H1 (cell line): ENCODE measurements at regions not wholly inside any gene's neighbourhood (a gene's known extent, or its start where the extent isn't known, plus 50 kb on each side); places are given as distances from the start of the nearest gene placed in this dataset.

Experiments used
- CTCF ChIA-PET: fragments of 300-600 bp; sonication (Branson Sonifier 250); formaldehyde crosslinking; loops from one replicate; lab custom pipeline; 2021; ENCODE audit not compliant: partially characterized antibody; lab: Charles Lee
- POLR2A ChIA-PET: fragments of 300-600 bp; sonication (Branson Sonifier 250); formaldehyde crosslinking; loops from one replicate; lab custom pipeline; 2021; ENCODE audit warnings: inconsistent platforms; ENCODE audit not compliant: partially characterized antibody; lab: Charles Lee
- DNase-seq, 2 experiments: peaks; one replicate each; pipeline versions ENCODE4 v3.0.0 to v3.0.0-alpha.2; 2010 to 2022; ENCODE audit warnings: low spot score in 2 of 2, low read depth in 1 of 2, mixed read lengths in 1 of 2
- FAIRE-seq: peaks from 2 replicates; lab custom pipeline; 2011; peaks lifted over from hg19 to GRCh38; lab: Jason Lieb, UNC
- H2AFZ ChIP-seq: 2 replicates; pipeline ENCODE4 v1.8.1; 2012; ENCODE audit warnings: low read length, inconsistent platforms
- H2AK5ac ChIP-seq: 2 replicates; pipeline ENCODE4 v1.6.1; 2013; ENCODE audit warnings: low read depth, low read length
- H2BK120ac ChIP-seq: replicated peaks from 2 replicates; pipeline ENCODE3; 2013; ENCODE audit warnings: low read depth, low read length, inconsistent platforms
- H2BK12ac ChIP-seq: 2 replicates; pipeline ENCODE4 v1.6.1; 2013; ENCODE audit warnings: low read depth, low read length
- H2BK15ac ChIP-seq: 2 replicates; pipeline ENCODE4 v1.6.1; 2013; ENCODE audit warnings: low read length
- H2BK20ac ChIP-seq: 2 replicates; pipeline ENCODE4 v1.6.1; 2013; ENCODE audit warnings: low read length
- H2BK5ac ChIP-seq: 2 replicates; pipeline ENCODE4 v1.6.1; 2013; ENCODE audit warnings: low read depth, low read length
- H3K14ac ChIP-seq: 2 replicates; pipeline ENCODE4 v1.6.1; 2013; ENCODE audit warnings: inconsistent platforms; ENCODE audit not compliant: insufficient read length
- H3K18ac ChIP-seq: 2 replicates; pipeline ENCODE4 v1.6.1; 2013; ENCODE audit warnings: low read length; ENCODE audit errors: extremely low read depth
- H3K23ac ChIP-seq: 2 replicates; pipeline ENCODE4 v1.6.1; 2013; ENCODE audit warnings: inconsistent platforms; ENCODE audit not compliant: insufficient read length
- H3K23me2 ChIP-seq: 2 replicates; pipeline ENCODE4 v1.6.1; 2013; ENCODE audit warnings: low read depth, low read length
- H3K27ac ChIP-seq: 2 replicates; pipeline ENCODE4 v1.6.1; 2011; ENCODE audit warnings: low read depth, low read length, inconsistent platforms
- H3K27me3 ChIP-seq, 4 experiments: replicated peaks in 1 of 4; 1 replicate in 1 of 4; 2 replicates in 3 of 4; pipeline versions ENCODE4 v1.6.1 to v1.8.1; 2011 to 2013; ENCODE audit warnings: low read length in 3 of 4, mild to moderate bottlenecking in 3 of 4, inconsistent platforms in 2 of 4, mixed read lengths in 2 of 4, moderate library complexity in 1 of 4; ENCODE audit not compliant: control insufficient read depth in 3 of 4, insufficient read depth in 3 of 4; ENCODE audit errors: extremely low read depth in 1 of 4
- H3K36me3 ChIP-seq, 4 experiments: 2 replicates each; pipeline versions ENCODE4 v1.6.1 to v1.8.1; 2011 to 2013; ENCODE audit warnings: mild to moderate bottlenecking in 4 of 4, low read length in 3 of 4, moderate library complexity in 2 of 4, control low read depth in 1 of 4, inconsistent platforms in 1 of 4; ENCODE audit not compliant: insufficient read depth in 4 of 4, control insufficient read depth in 2 of 4
- H3K4ac ChIP-seq: replicated peaks from 2 replicates; pipeline ENCODE3; 2013; ENCODE audit warnings: low read length, low read depth, mixed read lengths, inconsistent platforms; ENCODE audit not compliant: insufficient read length
- H3K4me1 ChIP-seq, 4 experiments: replicated peaks in 1 of 4; 1 replicate in 1 of 4; 2 replicates in 3 of 4; pipeline versions ENCODE4 v1.6.1 to v1.8.1; 2011 to 2013; ENCODE audit warnings: low read length in 3 of 4, inconsistent platforms in 2 of 4, mixed read lengths in 1 of 4; ENCODE audit not compliant: insufficient read depth in 4 of 4, control insufficient read depth in 3 of 4
- H3K4me2 ChIP-seq, 2 experiments: 2 replicates each; pipeline versions ENCODE4 v1.6.1 to v1.8.1; 2011 to 2013; ENCODE audit warnings: low read depth in 2 of 2, low read length in 2 of 2, control low read depth in 1 of 2, inconsistent platforms in 1 of 2, mild to moderate bottlenecking in 1 of 2; ENCODE audit not compliant: insufficient read depth in 1 of 2
- H3K4me3 ChIP-seq, 4 experiments: fragments of 200-600, 300-600 bp in 1 of 4; sonication (generic), shearing (Covaris generic), sonication (Bioruptor Twin) in 1 of 4; 2 replicates each; pipeline versions ENCODE4 v1.5.1 to v1.8.1; 2011 to 2016; ENCODE audit warnings: low read length in 4 of 4, low read depth in 3 of 4, control low read depth in 2 of 4, inconsistent platforms in 2 of 4, mild to moderate bottlenecking in 2 of 4, mixed read lengths in 1 of 4, moderate library complexity in 1 of 4; ENCODE audit not compliant: insufficient read depth in 2 of 4; ENCODE audit errors: extremely low read depth in 1 of 4
- H3K56ac ChIP-seq: replicated peaks from 2 replicates; pipeline ENCODE3; 2013; ENCODE audit warnings: low read depth, mild to moderate bottlenecking, mixed read lengths, low read length, inconsistent platforms; ENCODE audit not compliant: insufficient read length
- H3K79me1 ChIP-seq: 2 replicates; pipeline ENCODE4 v1.6.1; 2013; ENCODE audit warnings: low read depth, low read length, control low read depth
- H3K79me2 ChIP-seq, 2 experiments: 2 replicates each; pipeline versions ENCODE4 v1.6.1 to v1.8.1; 2012 to 2013; ENCODE audit warnings: low read length in 2 of 2, mild to moderate bottlenecking in 2 of 2, inconsistent platforms in 1 of 2; ENCODE audit not compliant: insufficient read depth in 2 of 2, control insufficient read depth in 1 of 2
- H3K9ac ChIP-seq, 4 experiments: replicated peaks in 1 of 4; 1 replicate in 1 of 4; 2 replicates in 3 of 4; pipeline versions ENCODE4 v1.6.1 to v1.8.1; 2011 to 2013; ENCODE audit warnings: low read depth in 3 of 4, low read length in 3 of 4, control low read depth in 2 of 4, mild to moderate bottlenecking in 2 of 4, moderate library complexity in 2 of 4, inconsistent platforms in 1 of 4; ENCODE audit errors: extremely low read depth in 1 of 4
- H3K9me3 ChIP-seq, 2 experiments: 2 replicates each; pipeline versions ENCODE4 v1.6.1 to v1.8.1; 2012 to 2013; ENCODE audit warnings: mild to moderate bottlenecking in 2 of 2, moderate library complexity in 2 of 2, control low read depth in 1 of 2, inconsistent platforms in 1 of 2, low read depth in 1 of 2, low read length in 1 of 2, mixed read lengths in 1 of 2; ENCODE audit not compliant: insufficient read depth in 2 of 2
- H4K20me1 ChIP-seq, 2 experiments: replicated peaks in 1 of 2; 2 replicates each; pipeline versions ENCODE3 to v1.8.1; 2011 to 2013; ENCODE audit warnings: inconsistent platforms in 2 of 2, low read length in 2 of 2, mild to moderate bottlenecking in 1 of 2; ENCODE audit not compliant: insufficient read depth in 2 of 2, control insufficient read depth in 1 of 2
- H4K5ac ChIP-seq: 2 replicates; pipeline ENCODE4 v1.6.1; 2013; ENCODE audit warnings: low read length, low read depth, mixed read lengths, inconsistent platforms; ENCODE audit not compliant: insufficient read length
- H4K8ac ChIP-seq: 2 replicates; pipeline ENCODE4 v1.8.0; 2013; ENCODE audit warnings: mild to moderate bottlenecking, moderate library complexity, low read length, inconsistent platforms; ENCODE audit not compliant: insufficient read depth; ENCODE audit errors: extremely low read depth
- H4K91ac ChIP-seq: replicated peaks from 2 replicates; pipeline ENCODE3; 2013; ENCODE audit warnings: low read length, mixed read lengths, inconsistent platforms; ENCODE audit not compliant: insufficient read length
- BCL11A ChIP-seq, 2 experiments: IDR thresholded peaks; one replicate each; pipeline ENCODE4 v1.6.1; 2011; ENCODE audit warnings: low read depth in 2 of 2, low read length in 2 of 2, mild to moderate bottlenecking in 2 of 2
- CTBP2 ChIP-seq: IDR thresholded peaks from 2 replicates; pipeline ENCODE4 v1.7.0; 2011; ENCODE audit warnings: borderline replicate concordance, mild to moderate bottlenecking, moderate library complexity, mixed read lengths, low read length; ENCODE audit not compliant: insufficient read depth, insufficient read length
- EP300 ChIP-seq, 2 experiments: IDR thresholded peaks; 1 replicate in 1 of 2; 2 replicates in 1 of 2; pipeline ENCODE4 v1.6.1; 2011 to 2012; ENCODE audit warnings: low read depth in 2 of 2, low read length in 2 of 2, mild to moderate bottlenecking in 2 of 2, borderline replicate concordance in 1 of 2, inconsistent platforms in 1 of 2, moderate library complexity in 1 of 2
- JUND ChIP-seq: IDR thresholded peaks from 2 replicates; pipeline ENCODE4 v1.6.1; 2011; ENCODE audit warnings: mild to moderate bottlenecking, improper control_type of control experiment, low read length
- SIX5 ChIP-seq: IDR thresholded peaks from 2 replicates; pipeline ENCODE4 v1.6.1; 2011; ENCODE audit warnings: mild to moderate bottlenecking, low read depth, low read length
- SRF ChIP-seq: IDR thresholded peaks from 2 replicates; pipeline ENCODE4 v1.6.1; 2011; ENCODE audit warnings: mild to moderate bottlenecking, low read depth, low read length, moderate library complexity
- TAF7 ChIP-seq: optimal IDR thresholded peaks from 2 replicates; pipeline ENCODE3; 2011; ENCODE audit warnings: low read depth, mild to moderate bottlenecking, inconsistent platforms, low read length, moderate library complexity, borderline replicate concordance
- WGBS, 2 experiments: shearing (Covaris generic) in 1 of 2; methylation state at CpG; one replicate each; pipeline versions ENCODE4 v1.1.6 to v1.1.7; 2013 to 2015; ENCODE audit warnings: low lambda C conversion rate in 2 of 2, mixed read lengths in 2 of 2, inconsistent platforms in 1 of 2, low coverage in 1 of 2, missing lambda C conversion rate in 1 of 2; ENCODE audit not compliant: insufficient replicate concordance in 2 of 2, insufficient coverage in 1 of 2, insufficient read length in 1 of 2; ENCODE audit errors: extremely low coverage in 1 of 2, missing lambda C conversion rate in 1 of 2; 5-methylcytosine and 5-hydroxymethylcytosine counted together
- TF ChIP-seq, protein P1 (sequence below), 3 experiments: IDR thresholded peaks; 1 replicate in 2 of 3; 2 replicates in 1 of 3; pipeline versions ENCODE4 v1.5.1 to v1.6.1; 2011; ENCODE audit warnings: low read length in 3 of 3, mild to moderate bottlenecking in 3 of 3, inconsistent platforms in 2 of 3, low read depth in 1 of 3, moderate library complexity in 1 of 3; ENCODE audit not compliant: insufficient read depth in 1 of 3; ENCODE audit errors: control extremely low read depth in 1 of 3

DNA sequence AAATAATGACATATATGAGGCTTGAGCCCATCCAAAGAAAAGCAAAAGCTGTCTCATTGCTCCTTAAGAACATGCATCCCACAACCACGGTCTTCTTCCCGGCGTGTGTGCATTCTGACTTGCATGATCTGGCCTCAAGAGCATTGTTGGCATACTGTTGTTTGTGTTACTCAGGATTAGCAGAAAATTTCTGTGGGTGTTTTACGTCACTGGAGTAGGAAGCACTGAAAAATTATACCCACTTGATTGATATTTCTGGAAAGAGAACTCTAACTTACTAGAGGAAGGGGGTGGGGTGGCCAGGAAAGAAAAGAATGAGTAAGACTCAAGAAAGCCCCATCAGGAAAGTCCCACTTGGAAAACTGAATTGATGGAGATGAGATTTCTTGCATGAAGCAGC lies 326.2 kb upstream of the PRDM1 start:
- Histone ChIP-seq H4K5ac (no peak overlapping the region), H3K9me3 (0 out of 4 replicates have a peak, but pooled peaks cover 0 to 3% of the 10 kb centered on the region in 2 experiments), H3K36me3 (no peaks in the 10 kb centered on the region), H3K23ac (no peak overlapping the region), H3K4me1 (no peaks in the 10 kb centered on the region), H3K79me2 (no peaks in the 10 kb centered on the region), H3K9ac (no peak overlapping the region), H4K91ac (no peak overlapping the region), H3K14ac (no peak overlapping the region), H3K27ac (no peak overlapping the region), H2AFZ (no peak overlapping the region), H2BK12ac (no peak overlapping the region), H3K4ac (no peak overlapping the region), H3K4me2 (no peak overlapping the region), H4K20me1 (no peaks in the 10 kb centered on the region), H2AK5ac (no peak overlapping the region), H3K4me3 (no peak overlapping the region), H2BK120ac (no peak overlapping the region), H3K79me1 (no peaks in the 10 kb centered on the region), H3K23me2 (no peaks in the 10 kb centered on the region), H2BK15ac (no peak overlapping the region), H3K27me3 (no peaks in the 10 kb centered on the region), H3K56ac (no peak overlapping the region), H3K18ac (no peak overlapping the region), H4K8ac (no peak overlapping the region), H2BK20ac (no peak overlapping the region), H2BK5ac (no peak overlapping the region)
- ChIA-PET CTCF (interaction anchor here (1.1 kb wide), 1 partner anchor 14 kb away, joined by 3 read pairs; no protein-coding TSS in a partner anchor), POLR2A (no interaction called here)
- DNase-seq (no peak), FAIRE-seq (no peak)
- TF ChIP-seq EP300 (IDR thresholded peaks at IDR 0.05; ENCODE audit: borderline replicate concordance in 1 of 2, low read depth in 2 of 2, low read length in 2 of 2) (no peak), BCL11A (IDR thresholded peaks at IDR 0.05; ENCODE audit: low read depth in 2 of 2, low read length in 2 of 2) (no peak), JUND (no peak), CTBP2 (no peak), SRF (no peak), SIX5 (no peak), TAF7 (no peak)
- TF ChIP-seq, protein P1, sequence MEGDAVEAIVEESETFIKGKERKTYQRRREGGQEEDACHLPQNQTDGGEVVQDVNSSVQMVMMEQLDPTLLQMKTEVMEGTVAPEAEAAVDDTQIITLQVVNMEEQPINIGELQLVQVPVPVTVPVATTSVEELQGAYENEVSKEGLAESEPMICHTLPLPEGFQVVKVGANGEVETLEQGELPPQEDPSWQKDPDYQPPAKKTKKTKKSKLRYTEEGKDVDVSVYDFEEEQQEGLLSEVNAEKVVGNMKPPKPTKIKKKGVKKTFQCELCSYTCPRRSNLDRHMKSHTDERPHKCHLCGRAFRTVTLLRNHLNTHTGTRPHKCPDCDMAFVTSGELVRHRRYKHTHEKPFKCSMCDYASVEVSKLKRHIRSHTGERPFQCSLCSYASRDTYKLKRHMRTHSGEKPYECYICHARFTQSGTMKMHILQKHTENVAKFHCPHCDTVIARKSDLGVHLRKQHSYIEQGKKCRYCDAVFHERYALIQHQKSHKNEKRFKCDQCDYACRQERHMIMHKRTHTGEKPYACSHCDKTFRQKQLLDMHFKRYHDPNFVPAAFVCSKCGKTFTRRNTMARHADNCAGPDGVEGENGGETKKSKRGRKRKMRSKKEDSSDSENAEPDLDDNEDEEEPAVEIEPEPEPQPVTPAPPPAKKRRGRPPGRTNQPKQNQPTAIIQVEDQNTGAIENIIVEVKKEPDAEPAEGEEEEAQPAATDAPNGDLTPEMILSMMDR (IDR thresholded peaks at IDR 0.05; ENCODE audit: control extremely low read depth in 1 of 3, insufficient read depth in 1 of 3, low read depth in 1 of 3, low read length in 3 of 3), result no peak
- 89% methylated on average over 4 of the region's 4 CpGs; no CpG with 5 or more reads in 1 of the 2 experiments for WGBS, 2 experiments
